ENCODE measurements at regions not wholly inside any gene's neighbourhood (a gene's known extent, or its start where the extent isn't known, plus 50 kb on each side); places are given as distances from the start of the nearest gene placed in this dataset.
"Not testable (repeated sequence)": the region's sequence is repeated elsewhere in the genome, so short reads cannot be mapped to it uniquely, and the experiment has no call there.

DNA sequence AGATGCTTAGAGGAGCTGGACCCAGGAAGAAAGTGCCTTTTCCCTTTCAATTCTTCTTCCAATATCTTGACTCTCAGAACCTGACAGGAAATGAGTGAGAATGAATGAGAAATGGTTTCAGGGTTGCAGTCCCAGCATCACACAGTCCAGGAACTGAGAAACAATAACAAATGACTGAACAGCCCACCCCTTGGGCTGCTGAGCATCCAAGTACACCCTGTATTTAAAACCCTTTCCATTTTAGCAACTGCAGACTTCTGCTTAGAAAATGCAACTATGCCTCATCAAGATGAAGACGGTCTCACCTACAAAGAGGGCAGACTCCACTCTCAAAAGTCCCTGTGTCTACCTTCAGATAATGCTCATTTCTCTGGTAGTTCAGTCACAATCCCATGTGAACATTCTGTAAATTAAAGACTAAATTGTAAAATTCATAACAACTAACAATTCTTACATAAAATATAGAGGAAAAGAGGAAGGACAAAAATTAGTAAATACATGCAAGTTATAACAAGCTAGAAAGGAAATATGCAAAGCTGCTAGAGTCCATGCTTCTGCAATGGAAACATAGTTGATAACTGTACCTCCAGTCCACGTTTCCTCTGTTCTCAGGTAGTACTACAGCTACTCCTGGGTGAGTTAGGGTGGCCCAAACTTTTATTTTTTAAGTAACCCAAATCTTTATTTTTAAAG lies 316.5 kb downstream of the ICE1 start:
- intact Hi-C loops (cut with DNase I): no loop called here
- Histone ChIP-seq H3K9me3 (no peaks in the 10 kb centered on the region), H3K27ac (no peak overlapping the region), H3K27me3 (replicated peaks; ENCODE audit: insufficient read depth) (no peaks in the 10 kb centered on the region), H3K4me3 (no peak overlapping the region), H3K36me3 (no peaks in the 10 kb centered on the region), H3K4me1 (replicated peaks) (no peaks in the 10 kb centered on the region)
- WGBS: 65% methylated on average over 2 of the region's 2 CpGs
- no peak for DNase-seq (ENCODE audit: low spot score)
- TF ChIP-seq, protein P1, sequence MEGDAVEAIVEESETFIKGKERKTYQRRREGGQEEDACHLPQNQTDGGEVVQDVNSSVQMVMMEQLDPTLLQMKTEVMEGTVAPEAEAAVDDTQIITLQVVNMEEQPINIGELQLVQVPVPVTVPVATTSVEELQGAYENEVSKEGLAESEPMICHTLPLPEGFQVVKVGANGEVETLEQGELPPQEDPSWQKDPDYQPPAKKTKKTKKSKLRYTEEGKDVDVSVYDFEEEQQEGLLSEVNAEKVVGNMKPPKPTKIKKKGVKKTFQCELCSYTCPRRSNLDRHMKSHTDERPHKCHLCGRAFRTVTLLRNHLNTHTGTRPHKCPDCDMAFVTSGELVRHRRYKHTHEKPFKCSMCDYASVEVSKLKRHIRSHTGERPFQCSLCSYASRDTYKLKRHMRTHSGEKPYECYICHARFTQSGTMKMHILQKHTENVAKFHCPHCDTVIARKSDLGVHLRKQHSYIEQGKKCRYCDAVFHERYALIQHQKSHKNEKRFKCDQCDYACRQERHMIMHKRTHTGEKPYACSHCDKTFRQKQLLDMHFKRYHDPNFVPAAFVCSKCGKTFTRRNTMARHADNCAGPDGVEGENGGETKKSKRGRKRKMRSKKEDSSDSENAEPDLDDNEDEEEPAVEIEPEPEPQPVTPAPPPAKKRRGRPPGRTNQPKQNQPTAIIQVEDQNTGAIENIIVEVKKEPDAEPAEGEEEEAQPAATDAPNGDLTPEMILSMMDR (IDR thresholded peaks at IDR 0.05): no peak
- TF ChIP-seq POLR2A (IDR thresholded peaks at IDR 0.05) (no peak), POLR2AphosphoS5 (IDR thresholded peaks at IDR 0.05) (no peak)

DNA sequence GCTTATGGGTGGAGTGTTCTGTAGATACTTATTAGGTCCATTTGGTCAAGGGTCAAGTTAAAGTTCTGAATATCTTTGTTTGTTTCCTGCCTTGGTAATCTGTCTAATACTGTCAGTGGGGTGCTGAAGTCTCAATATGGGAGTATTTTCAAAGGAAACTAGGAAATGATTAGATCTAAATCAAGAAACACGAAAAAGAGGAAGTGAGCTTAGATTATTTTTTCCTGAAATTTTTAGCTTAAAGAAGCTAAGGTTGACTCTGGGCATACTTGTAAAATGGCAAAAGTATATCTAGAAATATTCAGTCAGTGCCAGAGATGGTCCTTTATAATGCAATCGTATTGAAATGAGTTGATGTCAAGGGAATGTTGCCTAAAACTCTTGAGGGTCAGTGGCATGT lies 313.5 kb downstream of the ICE1 start:
- Histone ChIP-seq H3K27me3 (replicated peaks; ENCODE audit: insufficient read depth) (no peaks in the 10 kb centered on the region), H3K27ac (no peak overlapping the region), H3K36me3 (no peaks in the 10 kb centered on the region), H3K9me3 (no peaks in the 10 kb centered on the region), H3K4me3 (no peak overlapping the region), H3K4me1 (replicated peaks) (no peaks in the 10 kb centered on the region)
- TF ChIP-seq POLR2A (IDR thresholded peaks at IDR 0.05) (no peak), POLR2AphosphoS5 (IDR thresholded peaks at IDR 0.05) (no peak)
- 83% methylated on average over 2 of the region's 2 CpGs for WGBS
- intact Hi-C loops (cut with DNase I): no loop called here
- DNase-seq (ENCODE audit: low spot score): no peak

DNA sequence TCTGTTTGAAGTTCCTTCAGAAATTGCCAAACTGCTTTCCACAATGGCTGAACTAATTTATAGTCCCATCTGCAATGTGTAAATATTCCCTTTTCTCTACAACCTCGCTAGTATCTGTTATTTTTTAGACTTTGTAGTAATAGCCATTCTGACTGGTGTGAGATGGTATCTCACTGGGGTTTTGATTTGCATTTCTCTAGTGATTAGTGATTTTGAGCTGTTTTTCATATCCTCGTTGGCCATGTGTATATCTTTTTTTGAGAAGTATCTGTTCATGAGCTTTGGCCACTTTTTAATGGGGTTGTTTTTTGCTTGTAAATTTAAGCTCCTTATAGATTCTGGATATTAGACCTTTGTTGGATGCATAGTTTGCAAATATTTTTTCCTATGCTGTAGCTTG lies 310.6 kb downstream of the ICE1 start:
- H3K4me1 ChIP-seq (replicated peaks); H3K27ac ChIP-seq; intact Hi-C loops (cut with DNase I); H3K27me3 ChIP-seq (replicated peaks; ENCODE audit: insufficient read depth); DNase-seq (ENCODE audit: low spot score); H3K9me3 ChIP-seq; H3K4me3 ChIP-seq; H3K36me3 ChIP-seq: not testable (repeated sequence)
- 42% methylated on average over 2 of the region's 2 CpGs for WGBS

DNA sequence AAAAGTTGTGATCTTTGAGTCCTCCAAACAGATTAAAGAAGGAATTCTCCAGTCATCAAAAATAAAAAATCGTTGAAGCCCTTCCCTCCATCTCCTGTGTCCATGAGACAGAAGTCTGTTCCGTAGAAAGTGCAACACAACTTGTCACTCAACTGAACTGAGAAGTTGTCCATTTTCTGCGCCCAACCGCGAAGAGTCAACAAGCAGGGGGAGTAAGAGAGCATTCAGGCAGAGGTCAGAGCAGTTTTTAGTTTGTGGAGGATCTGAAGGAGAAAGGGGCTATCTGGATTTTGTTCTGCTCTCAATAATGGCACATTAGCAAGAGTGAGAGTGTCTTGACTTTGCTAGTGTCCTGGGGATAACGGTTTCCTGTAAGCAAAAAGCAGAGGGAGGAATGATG lies 303.9 kb downstream of the ICE1 start:
- Histone ChIP-seq H3K27ac (no peak overlapping the region), H3K4me3 (no peak overlapping the region), H3K9me3 (no peaks in the 10 kb centered on the region), H3K36me3 (no peaks in the 10 kb centered on the region), H3K27me3 (replicated peaks; ENCODE audit: insufficient read depth) (no peaks in the 10 kb centered on the region), H3K4me1 (replicated peaks) (no peaks in the 10 kb centered on the region)
- intact Hi-C loops (cut with DNase I): no loop called here
- WGBS: 77% methylated on average over 6 of the region's 6 CpGs
- no peak for TF ChIP-seq POLR2AphosphoS5 (IDR thresholded peaks at IDR 0.05)
- no peak for TF ChIP-seq POLR2A (IDR thresholded peaks at IDR 0.05)
- TF ChIP-seq, protein P1 (IDR thresholded peaks at IDR 0.05): no peak
- DNase-seq (ENCODE audit: low spot score): no peak

DNA sequence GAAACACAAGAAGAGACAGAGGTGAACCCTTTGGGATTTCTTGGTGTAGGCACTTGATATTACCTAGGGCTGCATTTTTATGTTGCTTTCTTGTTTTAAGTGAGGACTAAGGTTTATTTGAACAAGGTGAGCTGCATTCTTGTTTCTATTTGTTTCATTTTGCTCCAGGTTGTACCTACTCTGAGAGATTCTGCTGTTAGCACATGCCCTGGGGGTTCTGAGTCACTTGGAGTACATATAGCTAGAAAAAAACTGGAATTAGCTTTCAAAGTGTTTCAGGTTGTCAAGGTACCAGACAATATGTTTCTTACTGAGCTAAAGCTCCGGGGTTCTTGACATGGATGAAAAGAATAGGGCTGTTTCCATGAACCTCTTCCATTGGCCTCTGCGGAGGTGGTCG lies 299.4 kb downstream of the ICE1 start:
- no peak overlapping the region for H3K27ac ChIP-seq
- DNase-seq (ENCODE audit: low spot score): no peak
- H3K4me3 ChIP-seq: no peak overlapping the region
- intact Hi-C loops (cut with DNase I): no loop called here
- no peak for TF ChIP-seq POLR2AphosphoS5 (IDR thresholded peaks at IDR 0.05)
- TF ChIP-seq, protein P1 (IDR thresholded peaks at IDR 0.05): no peak
- TF ChIP-seq POLR2A (IDR thresholded peaks at IDR 0.05): no peak
- no peaks in the 10 kb centered on the region for H3K4me1 ChIP-seq (replicated peaks)
- H3K27me3 ChIP-seq (replicated peaks; ENCODE audit: insufficient read depth): no peaks in the 10 kb centered on the region
- no peaks in the 10 kb centered on the region for H3K9me3 ChIP-seq
- 62% methylated on average over 3 of the region's 3 CpGs for WGBS
- no peaks in the 10 kb centered on the region for H3K36me3 ChIP-seq

DNA sequence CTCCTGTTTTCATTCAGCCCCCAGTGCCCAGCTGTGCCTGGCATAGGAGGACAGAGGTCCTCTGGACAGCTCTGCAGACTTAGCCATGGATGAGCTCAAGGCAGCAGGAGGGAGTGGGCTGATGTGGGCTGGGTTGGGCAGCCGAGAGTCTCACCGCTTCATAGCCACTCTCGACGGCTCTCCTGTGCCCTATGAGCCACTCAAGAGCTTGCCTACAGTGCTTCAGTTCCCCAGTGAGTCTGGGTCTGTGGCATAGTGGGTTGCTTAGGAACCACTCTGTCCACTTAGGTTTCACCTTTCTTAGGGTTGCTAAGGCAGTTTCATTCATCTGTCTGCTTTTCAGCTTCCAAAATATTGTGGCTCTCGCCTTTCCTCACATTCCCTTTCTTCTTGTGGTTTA lies 296.8 kb downstream of the ICE1 start:
- intact Hi-C loops (cut with DNase I): no loop called here
- WGBS: 85% methylated on average over 5 of the region's 5 CpGs

More for the DNA sequence above, 296.8 kb downstream of the ICE1 start:
- DNase-seq (ENCODE audit: low spot score): no peak
- TF ChIP-seq POLR2AphosphoS5 (IDR thresholded peaks at IDR 0.05) (no peak), POLR2A (IDR thresholded peaks at IDR 0.05) (no peak)
- TF ChIP-seq, protein P1 (IDR thresholded peaks at IDR 0.05): no peak
- Histone ChIP-seq H3K27ac (no peak overlapping the region), H3K9me3 (no peaks in the 10 kb centered on the region), H3K36me3 (no peaks in the 10 kb centered on the region), H3K4me3 (no peak overlapping the region), H3K27me3 (replicated peaks; ENCODE audit: insufficient read depth) (no peaks in the 10 kb centered on the region), H3K4me1 (replicated peaks) (no peaks in the 10 kb centered on the region)
